OCI-LY1 (cell line): ENCODE measurements at regions not wholly inside any gene's neighbourhood (a gene's known extent, or its start where the extent isn't known, plus 50 kb on each side); places are given as distances from the start of the nearest gene placed in this dataset.

Experiments
- H2AFZ ChIP-seq: fragments of 200-600 bp; sonication (generic), shearing (Covaris generic); 2 replicates; pipeline ENCODE4 v1.6.0; 2014; ENCODE audit warnings: antibody characterized with exemption, mild to moderate bottlenecking, low read length
- H3F3A ChIP-seq: fragments of 200-600 bp; sonication (generic), shearing (Covaris generic); 2 replicates; pipeline ENCODE4 v1.6.0; 2014; ENCODE audit warnings: mild to moderate bottlenecking, antibody characterized with exemption, low read length, moderate library complexity; ENCODE audit not compliant: insufficient read depth
- H3K27ac ChIP-seq: fragments of 200-600 bp; sonication (generic); 2 replicates; pipeline ENCODE4 v1.5.1; 2014; ENCODE audit warnings: low read length, mixed run types, mild to moderate bottlenecking, low read depth; ENCODE audit not compliant: poor library complexity, severe bottlenecking
- H3K27me3 ChIP-seq: fragments of 200-600 bp; sonication (generic); 2 replicates; pipeline ENCODE4 v1.6.0; 2014; ENCODE audit warnings: antibody characterized with exemption, mild to moderate bottlenecking, low read length, moderate library complexity; ENCODE audit not compliant: insufficient read depth
- H3K36me3 ChIP-seq: fragments of 200-600 bp; sonication (generic); 2 replicates; pipeline ENCODE4 v1.6.1; 2014; ENCODE audit warnings: mild to moderate bottlenecking, antibody characterized with exemption, low read length, moderate library complexity, mixed read lengths; ENCODE audit not compliant: insufficient read depth
- H3K4me1 ChIP-seq: fragments of 200-600 bp; sonication (generic); 2 replicates; pipeline ENCODE4 v1.5.1; 2014; ENCODE audit warnings: mild to moderate bottlenecking, low read length, moderate library complexity; ENCODE audit not compliant: insufficient read depth, severe bottlenecking
- H3K4me2 ChIP-seq: fragments of 200-600 bp; sonication (generic), shearing (Covaris generic); 2 replicates; pipeline ENCODE4 v1.6.1; 2014; ENCODE audit warnings: low read length
- H3K4me3 ChIP-seq: fragments of 200-600 bp; sonication (generic); 2 replicates; pipeline ENCODE4 v1.5.1; 2014; ENCODE audit warnings: low read length, low read depth, mild to moderate bottlenecking, mixed read lengths; ENCODE audit not compliant: poor library complexity, severe bottlenecking
- H3K79me2 ChIP-seq: fragments of 200-600 bp; shearing (Covaris generic); 2 replicates; pipeline ENCODE4 v1.6.1; 2016; ENCODE audit warnings: mixed run types, low read length, mixed read lengths; ENCODE audit not compliant: insufficient read depth
- H3K9ac ChIP-seq: fragments of 200-600 bp; sonication (generic), shearing (Covaris generic); 2 replicates; pipeline ENCODE4 v1.6.1; 2014; ENCODE audit warnings: mild to moderate bottlenecking, low read length, mixed read lengths
- H3K9me2 ChIP-seq: fragments of 200-600 bp; sonication (generic), shearing (Covaris generic); 2 replicates; pipeline ENCODE4 v1.6.1; 2014; ENCODE audit warnings: low read depth, mild to moderate bottlenecking, low read length, mixed read lengths
- H3K9me3 ChIP-seq: fragments of 200-600 bp; shearing (Covaris generic); 2 replicates; pipeline ENCODE4 v1.6.1; 2014; ENCODE audit warnings: low read length, mixed read lengths
- H4K20me1 ChIP-seq: fragments of 200-600 bp; sonication (generic), shearing (Covaris generic); 2 replicates; pipeline ENCODE4 v1.6.0; 2016; ENCODE audit warnings: mild to moderate bottlenecking, low read length; ENCODE audit not compliant: insufficient read depth
- CTCF ChIP-seq: fragments of 200-600 bp; sonication (generic), shearing (Covaris generic); IDR thresholded peaks from 2 replicates; pipeline ENCODE4 v1.5.1; 2017; ENCODE audit warnings: mild to moderate bottlenecking, antibody characterized with exemption, low read length, moderate library complexity, mixed read lengths
- EZH2 ChIP-seq: fragments of 200-600 bp; sonication (generic), shearing (Covaris generic); IDR thresholded peaks from 2 replicates; pipeline ENCODE4 v1.8.0; 2017; ENCODE audit warnings: borderline replicate concordance, mixed run types, mild to moderate bottlenecking, antibody characterized with exemption, low read length, moderate library complexity, mixed read lengths

- H3K4me2 ChIP-seq: no peak overlapping the region
- H3K27me3 ChIP-seq: no peaks in the 10 kb centered on the region
- no peak overlapping the region for H3K4me3 ChIP-seq
- peaks cover 57% of the 10 kb centered on the region for H3K4me1 ChIP-seq
- H3K9ac ChIP-seq: no peak overlapping the region
- no peak overlapping the region for H2AFZ ChIP-seq
- H3K27ac ChIP-seq: no peak overlapping the region
- no peaks in the 10 kb centered on the region for H3K79me2 ChIP-seq
- TF ChIP-seq CTCF (no peak), EZH2 (no peak)
- no peaks in the 10 kb centered on the region for H3K36me3 ChIP-seq
- no peaks in the 10 kb centered on the region for H3K9me2 ChIP-seq
- no peaks in the 10 kb centered on the region for H3F3A ChIP-seq
- no peaks in the 10 kb centered on the region for H4K20me1 ChIP-seq
- no peaks in the 10 kb centered on the region for H3K9me3 ChIP-seq
Observed at GRCh38 chr2:187862715-187863114, 308.5 kb upstream of the TFPI start.

- H3K9ac ChIP-seq: no peak overlapping the region
- H3K9me3 ChIP-seq: no peaks in the 10 kb centered on the region
- H3K36me3 ChIP-seq: no peaks in the 10 kb centered on the region
- peak overlapping the region; percentile 84 for H3K27ac ChIP-seq
- H3K4me2 ChIP-seq: peak overlapping the region; percentile 33; the same call in 1 of the 2 replicates
- no peaks in the 10 kb centered on the region for H3K27me3 ChIP-seq
- TF ChIP-seq EZH2 (no peak), CTCF (no peak)
- H4K20me1 ChIP-seq: no peaks in the 10 kb centered on the region
- H3K4me3 ChIP-seq: no peak overlapping the region
- no peaks in the 10 kb centered on the region for H3K9me2 ChIP-seq
- no peaks in the 10 kb centered on the region for H3K79me2 ChIP-seq
- no peak overlapping the region for H2AFZ ChIP-seq
- peaks cover 68% of the 10 kb centered on the region for H3K4me1 ChIP-seq
- H3F3A ChIP-seq: no peaks in the 10 kb centered on the region
Observed at GRCh38 chr2:187865025-187865424, 310.8 kb upstream of the TFPI start.

- Histone ChIP-seq H3K4me3 (peak overlapping the region; percentile 41), H3K27me3 (no peaks in the 10 kb centered on the region), H3K79me2 (no peaks in the 10 kb centered on the region), H3F3A (no peaks in the 10 kb centered on the region), H4K20me1 (no peaks in the 10 kb centered on the region), H3K4me2 (peak overlapping the region; percentile 49), H3K9ac (peak overlapping the region; percentile 17; the same call in 1 of the 2 replicates), H2AFZ (no peak overlapping the region), H3K9me3 (no peaks in the 10 kb centered on the region), H3K9me2 (no peaks in the 10 kb centered on the region), H3K27ac (peak overlapping the region; percentile 84), H3K4me1 (peaks cover 62% of the 10 kb centered on the region), H3K36me3 (no peaks in the 10 kb centered on the region)
- TF ChIP-seq CTCF (no peak), EZH2 (no peak)
Observed at GRCh38 chr2:187867165-187867564, 312.9 kb upstream of the TFPI start.
